SK-N-SH (cell line): ENCODE measurements at regions not wholly inside any gene's neighbourhood (a gene's known extent, or its start where the extent isn't known, plus 50 kb on each side); places are given as distances from the start of the nearest gene placed in this dataset.

Source experiments
- EP300 ChIP-seq, 2 experiments: IDR thresholded peaks; 2 replicates each; pipeline versions ENCODE4 v1.4.0 to v1.6.1; 2012; ENCODE audit warnings: borderline replicate concordance in 1 of 2, low read depth in 1 of 2, low read length in 1 of 2
- FOXM1 ChIP-seq: IDR thresholded peaks from 2 replicates; pipeline ENCODE4 v1.4.0; 2012; ENCODE audit warnings: low read depth, mild to moderate bottlenecking
- NRF1 ChIP-seq: IDR thresholded peaks from 2 replicates; pipeline ENCODE4 v1.6.1; 2012; ENCODE audit warnings: low read depth, mild to moderate bottlenecking, low read length
- POLR2AphosphoS5 ChIP-seq: IDR thresholded peaks from 2 replicates; pipeline ENCODE4 v1.6.1; 2012; ENCODE audit warnings: low read depth, low read length
- RFX5 ChIP-seq: IDR thresholded peaks from 2 replicates; pipeline ENCODE4 v1.6.1; 2012; ENCODE audit warnings: mild to moderate bottlenecking, improper control_type of control experiment, low read length
- RXRA ChIP-seq: IDR thresholded peaks from 2 replicates; pipeline ENCODE4 v1.4.0; 2012; ENCODE audit warnings: low read depth, mild to moderate bottlenecking, borderline replicate concordance
- TAF1 ChIP-seq: IDR thresholded peaks from 2 replicates; pipeline ENCODE4 v1.6.1; 2012; ENCODE audit warnings: low read depth, mild to moderate bottlenecking, low read length, moderate library complexity, borderline replicate concordance
- TF ChIP-seq, protein P1 (sequence below): fragments of 200-600 bp; sonication (generic); IDR thresholded peaks from 2 replicates; pipeline ENCODE4 v1.6.1; 2017; ENCODE audit warnings: antibody characterized with exemption, mild to moderate bottlenecking, moderate library complexity

DNA sequence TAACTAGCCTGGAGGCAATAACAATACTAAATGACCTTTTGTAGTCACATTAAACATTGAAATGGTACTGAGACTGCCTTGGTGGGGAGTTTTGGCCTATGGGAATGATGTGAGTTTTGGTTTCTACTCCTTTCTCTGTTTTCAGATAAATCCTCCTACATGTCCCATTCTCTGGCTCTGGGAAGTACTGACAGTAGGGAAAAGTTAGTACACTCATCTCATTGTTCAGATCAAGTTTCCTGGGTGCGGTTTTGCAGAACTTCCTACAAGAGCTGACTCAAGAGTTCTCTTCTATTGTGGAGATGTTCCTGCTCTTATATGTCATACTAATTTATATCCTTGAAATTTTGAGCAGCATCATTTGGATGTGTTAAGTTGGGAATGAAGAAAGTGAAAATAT is 74.2 kb upstream of the MACF1 start:
- TF ChIP-seq, protein P1, sequence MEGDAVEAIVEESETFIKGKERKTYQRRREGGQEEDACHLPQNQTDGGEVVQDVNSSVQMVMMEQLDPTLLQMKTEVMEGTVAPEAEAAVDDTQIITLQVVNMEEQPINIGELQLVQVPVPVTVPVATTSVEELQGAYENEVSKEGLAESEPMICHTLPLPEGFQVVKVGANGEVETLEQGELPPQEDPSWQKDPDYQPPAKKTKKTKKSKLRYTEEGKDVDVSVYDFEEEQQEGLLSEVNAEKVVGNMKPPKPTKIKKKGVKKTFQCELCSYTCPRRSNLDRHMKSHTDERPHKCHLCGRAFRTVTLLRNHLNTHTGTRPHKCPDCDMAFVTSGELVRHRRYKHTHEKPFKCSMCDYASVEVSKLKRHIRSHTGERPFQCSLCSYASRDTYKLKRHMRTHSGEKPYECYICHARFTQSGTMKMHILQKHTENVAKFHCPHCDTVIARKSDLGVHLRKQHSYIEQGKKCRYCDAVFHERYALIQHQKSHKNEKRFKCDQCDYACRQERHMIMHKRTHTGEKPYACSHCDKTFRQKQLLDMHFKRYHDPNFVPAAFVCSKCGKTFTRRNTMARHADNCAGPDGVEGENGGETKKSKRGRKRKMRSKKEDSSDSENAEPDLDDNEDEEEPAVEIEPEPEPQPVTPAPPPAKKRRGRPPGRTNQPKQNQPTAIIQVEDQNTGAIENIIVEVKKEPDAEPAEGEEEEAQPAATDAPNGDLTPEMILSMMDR = no peak
- TF ChIP-seq EP300 (IDR thresholded peaks at IDR 0.05; ENCODE audit: borderline replicate concordance in 1 of 2, low read depth in 1 of 2, low read length in 1 of 2) (peak in 1 of 2 experiments; percentile 67; a peak in 1 of 4 replicates), POLR2AphosphoS5 (no peak), RXRA (0 out of 2 replicates have a peak, but pooled peaks have one; percentile 41), NRF1 (no peak), TAF1 (no peak), RFX5 (no peak), FOXM1 (no peak)
